ENCODE measurements at regions not wholly inside any gene's neighbourhood (a gene's known extent, or its start where the extent isn't known, plus 50 kb on each side); places are given as distances from the start of the nearest gene placed in this dataset.
"Not testable (repeated sequence)": the region's sequence is repeated elsewhere in the genome, so short reads cannot be mapped to it uniquely, and the experiment has no call there.

GRCh38 chr13:44726778-44727177 is 150.6 kb upstream of the TSC22D1 start:
- Mint-ChIP-seq H3K36me3 (ENCODE audit: insufficient read depth) (no peaks in the 10 kb centered on the region), H3K9me3 (no peaks in the 10 kb centered on the region), H3K4me3 (no peak overlapping the region), H3K4me1 (ENCODE audit: low read depth) (no peaks in the 10 kb centered on the region), H3K27me3 (ENCODE audit: low read depth) (no peaks in the 10 kb centered on the region)
- no peak for DNase-seq
- ATAC-seq = no peak

- H3K9me3 Mint-ChIP-seq = no peaks in the 10 kb centered on the region
- H3K4me1 Mint-ChIP-seq (ENCODE audit: low read depth) = no peaks in the 10 kb centered on the region
- H3K27me3 Mint-ChIP-seq (ENCODE audit: low read depth) = no peaks in the 10 kb centered on the region
- no peaks in the 10 kb centered on the region for H3K36me3 Mint-ChIP-seq (ENCODE audit: insufficient read depth)
- DNase-seq (no peak), ATAC-seq (no peak)
- no peak overlapping the region for H3K4me3 Mint-ChIP-seq
Measured at GRCh38 chr13:44726214-44726613, 150.1 kb upstream of the TSC22D1 start.

GRCh38 chr13:44719857-44720671 is 143.9 kb upstream of the TSC22D1 start:
- Mint-ChIP-seq H3K36me3 (ENCODE audit: insufficient read depth) (no peaks in the 10 kb centered on the region), H3K9me3 (no peaks in the 10 kb centered on the region), H3K27me3 (ENCODE audit: low read depth) (no peaks in the 10 kb centered on the region), H3K4me3 (no peak overlapping the region), H3K4me1 (ENCODE audit: low read depth) (no peaks in the 10 kb centered on the region)
- DNase-seq (no peak), ATAC-seq (no peak)

- no peaks in the 10 kb centered on the region for H3K36me3 Mint-ChIP-seq (ENCODE audit: insufficient read depth)
- H3K9me3 Mint-ChIP-seq = no peaks in the 10 kb centered on the region
- no peaks in the 10 kb centered on the region for H3K4me1 Mint-ChIP-seq (ENCODE audit: low read depth)
- H3K27me3 Mint-ChIP-seq (ENCODE audit: low read depth) = no peaks in the 10 kb centered on the region
- no peak for DNase-seq
- no peak for ATAC-seq
- no peak overlapping the region for H3K4me3 Mint-ChIP-seq
Measured at GRCh38 chr13:44718467-44718866, 142.3 kb upstream of the TSC22D1 start.

- no peak for ATAC-seq
- peaks cover 4% of the 10 kb centered on the region for H3K4me1 Mint-ChIP-seq (ENCODE audit: low read depth)
- H3K27me3 Mint-ChIP-seq (ENCODE audit: low read depth) = peaks cover 3% of the 10 kb centered on the region
- no peak for DNase-seq
- H3K9me3 Mint-ChIP-seq = no peaks in the 10 kb centered on the region
- no peak overlapping the region for H3K4me3 Mint-ChIP-seq
- H3K36me3 Mint-ChIP-seq (ENCODE audit: insufficient read depth) = no peaks in the 10 kb centered on the region
Measured at GRCh38 chr13:44715287-44716230, 139.4 kb upstream of the TSC22D1 start.

GRCh38 chr13:44713788-44714469 is 137.8 kb upstream of the TSC22D1 start:
- Mint-ChIP-seq H3K27me3 (ENCODE audit: low read depth) (peaks cover 3% of the 10 kb centered on the region), H3K36me3 (ENCODE audit: insufficient read depth) (no peaks in the 10 kb centered on the region), H3K4me1 (ENCODE audit: low read depth) (peaks cover 4% of the 10 kb centered on the region), H3K9me3 (no peaks in the 10 kb centered on the region), H3K4me3 (no peak overlapping the region)
- ATAC-seq = no peak
- no peak for DNase-seq

- Mint-ChIP-seq H3K36me3 (ENCODE audit: insufficient read depth) (no peaks in the 10 kb centered on the region), H3K27me3 (ENCODE audit: low read depth) (peaks cover 3% of the 10 kb centered on the region), H3K9me3 (no peaks in the 10 kb centered on the region), H3K4me1 (ENCODE audit: low read depth) (peaks cover 4% of the 10 kb centered on the region), H3K4me3 (no peak overlapping the region)
- ATAC-seq (no peak), DNase-seq (no peak)
Measured at GRCh38 chr13:44711706-44712105, 135.6 kb upstream of the TSC22D1 start.

- peak; percentile 99 for ATAC-seq
- peaks cover 3% of the 10 kb centered on the region for H3K27me3 Mint-ChIP-seq (ENCODE audit: low read depth)
- H3K4me1 Mint-ChIP-seq (ENCODE audit: low read depth) = peaks cover 4% of the 10 kb centered on the region
- H3K36me3 Mint-ChIP-seq (ENCODE audit: insufficient read depth) = no peaks in the 10 kb centered on the region
- H3K9me3 Mint-ChIP-seq = no peaks in the 10 kb centered on the region
- no peak overlapping the region for H3K4me3 Mint-ChIP-seq
- no peak for DNase-seq
Measured at GRCh38 chr13:44710576-44710975, 134.4 kb upstream of the TSC22D1 start.

GRCh38 chr13:44704811-44705210 is 128.7 kb upstream of the TSC22D1 start:
- ATAC-seq; H3K4me3 Mint-ChIP-seq; DNase-seq; H3K4me1 Mint-ChIP-seq (ENCODE audit: low read depth); H3K27me3 Mint-ChIP-seq (ENCODE audit: low read depth); H3K36me3 Mint-ChIP-seq (ENCODE audit: insufficient read depth); H3K9me3 Mint-ChIP-seq: not testable (repeated sequence)

- H3K4me1 Mint-ChIP-seq (ENCODE audit: low read depth) = no peaks in the 10 kb centered on the region
- H3K27me3 Mint-ChIP-seq (ENCODE audit: low read depth) = peaks cover 4% of the 10 kb centered on the region
- ATAC-seq = no peak
- DNase-seq = no peak
- no peaks in the 10 kb centered on the region for H3K9me3 Mint-ChIP-seq
- no peaks in the 10 kb centered on the region for H3K36me3 Mint-ChIP-seq (ENCODE audit: insufficient read depth)
- H3K4me3 Mint-ChIP-seq = no peak overlapping the region
Measured at GRCh38 chr13:44703371-44703770, 127.2 kb upstream of the TSC22D1 start.

GRCh38 chr13:44698066-44698465 is 121.9 kb upstream of the TSC22D1 start:
- H3K27me3 Mint-ChIP-seq (ENCODE audit: low read depth) = peaks cover 6% of the 10 kb centered on the region
- no peaks in the 10 kb centered on the region for H3K36me3 Mint-ChIP-seq (ENCODE audit: insufficient read depth)
- H3K4me1 Mint-ChIP-seq (ENCODE audit: low read depth) = no peaks in the 10 kb centered on the region
- no peaks in the 10 kb centered on the region for H3K9me3 Mint-ChIP-seq
- ATAC-seq = no peak
- no peak for DNase-seq
- H3K4me3 Mint-ChIP-seq = no peak overlapping the region

- Mint-ChIP-seq H3K4me3 (no peak overlapping the region), H3K27me3 (ENCODE audit: low read depth) (peaks cover 6% of the 10 kb centered on the region), H3K4me1 (ENCODE audit: low read depth) (no peaks in the 10 kb centered on the region), H3K9me3 (no peaks in the 10 kb centered on the region), H3K36me3 (ENCODE audit: insufficient read depth) (no peaks in the 10 kb centered on the region)
- ATAC-seq (no peak), DNase-seq (no peak)
Measured at GRCh38 chr13:44697058-44697457, 120.9 kb upstream of the TSC22D1 start.

GRCh38 chr13:44695520-44695919 is 119.4 kb upstream of the TSC22D1 start:
- Mint-ChIP-seq H3K27me3 (ENCODE audit: low read depth) (peaks cover 5% of the 10 kb centered on the region), H3K9me3 (no peaks in the 10 kb centered on the region), H3K4me1 (ENCODE audit: low read depth) (no peaks in the 10 kb centered on the region), H3K4me3 (no peak overlapping the region), H3K36me3 (ENCODE audit: insufficient read depth) (no peaks in the 10 kb centered on the region)
- ATAC-seq (no peak), DNase-seq (no peak)

- DNase-seq (no peak), ATAC-seq (no peak)
- Mint-ChIP-seq H3K27me3 (ENCODE audit: low read depth) (peaks cover 3% of the 10 kb centered on the region), H3K36me3 (ENCODE audit: insufficient read depth) (no peaks in the 10 kb centered on the region), H3K9me3 (no peaks in the 10 kb centered on the region), H3K4me1 (ENCODE audit: low read depth) (no peaks in the 10 kb centered on the region), H3K4me3 (no peak overlapping the region)
Measured at GRCh38 chr13:44694842-44695241, 118.7 kb upstream of the TSC22D1 start.

All from activated T-cell treated with anti-CD3 and anti-CD28 coated beads, Interleukin-2, amount 50 U/mL, for 4 hours (primary cell).